ENCODE measurements at regions not wholly inside any gene's neighbourhood (a gene's known extent, or its start where the extent isn't known, plus 50 kb on each side); places are given as distances from the start of the nearest gene placed in this dataset.
"Not testable (repeated sequence)": the region's sequence is repeated elsewhere in the genome, so short reads cannot be mapped to it uniquely, and the experiment has no call there.

- POLR2A ChIA-PET, DNase-seq, H3K36me3 Mint-ChIP-seq, H3K27ac Mint-ChIP-seq, H3K4me3 Mint-ChIP-seq, H3K9me3 Mint-ChIP-seq, H3K4me1 Mint-ChIP-seq, ATAC-seq: not testable (repeated sequence)
- H3K27me3 Mint-ChIP-seq, result peaks cover 0 to 21% (median 4%) of the 10 kb centered on the region in 5 donors
Measured at GRCh38 chr10:26919156-26919860, 58.5 kb upstream of the ABI1 start.

- no peak for ATAC-seq
Measured at GRCh38 chr10:26914898-26915297, 54.1 kb upstream of the ABI1 start.

GRCh38 chr10:26911811-26912461, 51.2 kb upstream of the ABI1 start:
- DNase-seq, result no peak
- Mint-ChIP-seq H3K36me3 (no peaks in the 10 kb centered on the region), H3K4me1 (peaks cover 0 to 2% (median 0%) of the 10 kb centered on the region in 4 donors), H3K27me3 (peaks cover 0 to 5% (median 0%) of the 10 kb centered on the region in 5 donors), H3K9me3 (no peaks in the 10 kb centered on the region), H3K27ac (no peak overlapping the region), H3K4me3 (no peak overlapping the region)
- POLR2A ChIA-PET, result no interaction called here
- no peak for ATAC-seq

More at GRCh38 chr10:26914898-26915297, 54.1 kb upstream of the ABI1 start:
- Mint-ChIP-seq H3K27me3 (peaks cover 0 to 10% (median 5%) of the 10 kb centered on the region in 5 donors), H3K9me3 (no peaks in the 10 kb centered on the region), H3K4me1 (peaks cover 0 to 2% (median 0%) of the 10 kb centered on the region in 4 donors), H3K36me3 (no peaks in the 10 kb centered on the region), H3K4me3 (no peak overlapping the region), H3K27ac (no peak overlapping the region)
- no peak for DNase-seq
- POLR2A ChIA-PET, result no interaction called here

All from naive thymus-derived CD8-positive, alpha-beta T cell (primary cell).